HFF-Myc (cell line): ENCODE measurements at regions not wholly inside any gene's neighbourhood (a gene's known extent, or its start where the extent isn't known, plus 50 kb on each side); places are given as distances from the start of the nearest gene placed in this dataset.

Source experiments
- DNase-seq: peaks from one replicate; pipeline ENCODE4 v3.0.0-alpha.2; 2011; ENCODE audit warnings: low read depth; ENCODE audit errors: extremely low read depth
- H3K4me3 ChIP-seq: replicated peaks from 2 replicates; pipeline ENCODE4 v1.5.1; 2011; ENCODE audit warnings: low read depth, mild to moderate bottlenecking, control low read depth, low read length
- TF ChIP-seq, protein P1 (sequence below): IDR thresholded peaks from 2 replicates; pipeline ENCODE4 v1.5.1; 2012; ENCODE audit warnings: mild to moderate bottlenecking, low read depth, low read length, control low read depth; ENCODE audit errors: missing control alignments

GRCh38 chr13:108408672-108409071 is 139.2 kb downstream of the TNFSF13B start:
- no peak for DNase-seq
- TF ChIP-seq, protein P1, sequence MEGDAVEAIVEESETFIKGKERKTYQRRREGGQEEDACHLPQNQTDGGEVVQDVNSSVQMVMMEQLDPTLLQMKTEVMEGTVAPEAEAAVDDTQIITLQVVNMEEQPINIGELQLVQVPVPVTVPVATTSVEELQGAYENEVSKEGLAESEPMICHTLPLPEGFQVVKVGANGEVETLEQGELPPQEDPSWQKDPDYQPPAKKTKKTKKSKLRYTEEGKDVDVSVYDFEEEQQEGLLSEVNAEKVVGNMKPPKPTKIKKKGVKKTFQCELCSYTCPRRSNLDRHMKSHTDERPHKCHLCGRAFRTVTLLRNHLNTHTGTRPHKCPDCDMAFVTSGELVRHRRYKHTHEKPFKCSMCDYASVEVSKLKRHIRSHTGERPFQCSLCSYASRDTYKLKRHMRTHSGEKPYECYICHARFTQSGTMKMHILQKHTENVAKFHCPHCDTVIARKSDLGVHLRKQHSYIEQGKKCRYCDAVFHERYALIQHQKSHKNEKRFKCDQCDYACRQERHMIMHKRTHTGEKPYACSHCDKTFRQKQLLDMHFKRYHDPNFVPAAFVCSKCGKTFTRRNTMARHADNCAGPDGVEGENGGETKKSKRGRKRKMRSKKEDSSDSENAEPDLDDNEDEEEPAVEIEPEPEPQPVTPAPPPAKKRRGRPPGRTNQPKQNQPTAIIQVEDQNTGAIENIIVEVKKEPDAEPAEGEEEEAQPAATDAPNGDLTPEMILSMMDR, result no peak
- no peak overlapping the region for H3K4me3 ChIP-seq

GRCh38 chr13:108409730-108410129 is 140.2 kb downstream of the TNFSF13B start:
- TF ChIP-seq, protein P1, result no peak
- H3K4me3 ChIP-seq, result no peak overlapping the region
- DNase-seq, result no peak

DNA sequence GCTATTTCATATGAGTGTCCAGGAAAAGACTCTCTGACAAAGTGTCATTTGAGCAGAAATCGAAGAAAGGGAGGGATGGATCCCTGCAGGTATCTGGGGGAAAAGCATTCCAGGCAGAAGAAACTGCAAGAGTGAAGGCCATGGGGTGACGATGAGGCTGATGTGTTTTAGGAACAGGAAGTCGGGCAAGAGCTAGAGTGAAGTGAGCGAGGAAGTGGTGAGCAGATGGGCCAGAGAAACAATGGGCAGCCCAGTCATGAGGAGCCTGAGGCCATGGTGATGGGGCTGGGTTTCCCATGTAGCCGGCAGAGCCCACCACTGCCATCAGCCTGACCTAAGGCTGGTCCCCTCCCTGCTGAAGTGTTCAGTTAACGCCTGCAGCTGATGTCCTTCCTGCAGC is 150.2 kb downstream of the TNFSF13B start:
- no peak overlapping the region for H3K4me3 ChIP-seq
- DNase-seq, result no peak
- TF ChIP-seq, protein P1, result no peak

DNA sequence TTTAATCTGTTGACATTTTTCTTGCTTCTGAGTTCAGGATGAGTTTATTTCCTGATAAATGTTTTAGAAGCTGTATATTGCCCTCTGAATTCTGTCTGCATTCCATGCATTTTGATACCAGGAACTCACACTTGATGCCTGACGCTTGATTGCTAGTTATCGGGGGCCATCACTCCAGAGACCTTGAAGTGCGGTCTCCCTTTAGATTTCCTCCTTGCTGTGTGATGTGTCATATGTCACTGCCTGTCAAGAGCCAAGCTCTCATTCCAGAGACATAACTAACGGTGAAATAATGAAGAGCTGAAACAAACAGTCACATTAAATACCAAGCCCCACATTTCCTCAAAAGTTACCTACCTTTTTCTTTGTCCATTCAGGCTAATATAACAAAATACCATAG is 155.5 kb downstream of the TNFSF13B start:
- DNase-seq, result no peak
- no peak overlapping the region for H3K4me3 ChIP-seq
- TF ChIP-seq, protein P1, result no peak

- H3K4me3 ChIP-seq, result no peak overlapping the region
- DNase-seq, result no peak
- TF ChIP-seq, protein P1, result no peak
Observed at GRCh38 chr13:108426893-108427292, 157.4 kb downstream of the TNFSF13B start.

DNA sequence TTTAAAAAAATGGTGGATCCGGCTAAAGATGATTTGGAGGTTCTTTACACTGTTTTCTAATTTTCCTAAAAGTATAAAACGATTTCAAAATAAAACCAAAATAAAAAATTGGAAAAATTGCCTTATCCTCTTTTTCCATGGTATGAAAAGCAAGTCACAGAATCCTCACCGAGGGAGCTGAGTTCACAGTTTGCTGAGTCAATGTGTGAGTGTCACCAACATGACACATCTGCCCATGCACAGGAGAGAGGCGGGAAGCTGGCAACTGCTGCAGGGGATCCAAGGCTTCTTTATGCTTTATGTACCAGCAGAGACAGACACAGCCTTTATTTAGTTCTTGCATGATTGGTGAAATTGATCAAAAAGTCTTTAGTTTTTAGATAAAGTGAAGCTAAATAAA is 157.8 kb downstream of the TNFSF13B start:
- no peak overlapping the region for H3K4me3 ChIP-seq
- no peak for DNase-seq
- TF ChIP-seq, protein P1, result no peak

GRCh38 chr13:108428691-108429090 is 159.2 kb downstream of the TNFSF13B start:
- DNase-seq, result no peak
- TF ChIP-seq, protein P1, result no peak
- no peak overlapping the region for H3K4me3 ChIP-seq
